GM18867 (cell line): ENCODE measurements at regions not wholly inside any gene's neighbourhood (a gene's known extent, or its start where the extent isn't known, plus 50 kb on each side); places are given as distances from the start of the nearest gene placed in this dataset.

Experiments
- ATAC-seq: cut with Tn5 transposase; IDR thresholded peaks from one replicate; pipeline ENCODE4 v1.9.1; 2021; ENCODE audit warnings: mild to moderate bottlenecking, moderate library complexity; ENCODE audit not compliant: unreplicated experiment

DNA sequence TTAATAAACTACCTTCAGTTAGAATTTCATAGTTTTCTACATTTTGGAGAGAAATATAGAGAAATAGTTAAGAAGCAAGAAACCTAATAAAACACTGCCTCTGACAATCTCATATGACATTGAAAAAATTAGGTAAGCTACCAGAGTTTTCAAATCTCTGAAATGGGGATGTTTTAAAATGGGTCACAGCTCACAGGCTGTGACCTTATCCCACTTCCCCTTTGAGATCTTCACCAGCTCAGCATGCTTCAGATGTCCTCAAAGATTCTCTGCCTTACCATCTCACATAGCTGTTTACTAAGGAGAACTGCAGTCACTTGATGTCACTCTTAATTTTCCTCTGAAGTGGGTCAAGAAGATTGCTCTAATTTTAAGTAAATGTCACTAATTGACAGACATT lies 717.8 kb downstream of the JRKL start:
- peak; percentile 40 for ATAC-seq

GRCh38 chr11:97109078-97109477 lies 719.3 kb downstream of the JRKL start:
- ATAC-seq = no peak

DNA sequence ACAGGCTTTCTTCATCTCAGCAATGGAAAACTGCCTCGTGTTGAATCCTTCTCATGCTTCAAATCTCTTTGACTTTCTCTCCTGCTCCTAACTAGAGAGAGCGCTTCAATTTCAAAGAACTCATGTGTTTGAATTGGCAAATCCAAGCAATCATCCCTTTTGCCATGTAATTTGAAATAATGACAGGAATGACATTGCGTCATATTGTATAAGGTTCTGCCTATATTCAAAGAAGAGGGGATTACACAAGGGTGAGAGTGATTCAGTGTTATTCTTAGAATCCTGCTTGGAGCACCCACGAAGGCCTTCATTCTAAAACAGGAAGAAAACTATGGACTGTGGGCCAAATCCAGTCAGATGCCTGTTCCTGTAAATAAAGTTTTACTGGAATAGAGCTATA lies 720.6 kb downstream of the JRKL start:
- no peak for ATAC-seq

DNA sequence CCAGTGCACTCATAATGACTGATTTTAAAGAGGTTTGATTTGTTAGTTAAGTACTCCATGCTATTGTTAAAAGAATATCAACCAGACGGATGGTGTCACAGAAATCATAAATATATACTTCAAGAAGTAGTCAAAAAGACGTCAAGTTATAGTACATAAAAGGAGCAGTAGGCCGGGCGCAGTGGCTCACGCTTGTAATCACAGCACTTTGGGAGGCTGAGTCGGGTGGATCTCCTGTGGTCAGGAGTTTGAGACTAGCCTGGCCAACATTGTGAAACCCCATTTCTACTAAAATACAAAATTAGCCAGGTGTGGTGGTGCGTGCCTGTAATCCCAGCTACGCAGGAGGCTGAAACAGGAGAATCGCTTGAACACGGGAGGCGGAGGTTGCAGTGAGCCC lies 721.7 kb downstream of the JRKL start:
- no peak for ATAC-seq

DNA sequence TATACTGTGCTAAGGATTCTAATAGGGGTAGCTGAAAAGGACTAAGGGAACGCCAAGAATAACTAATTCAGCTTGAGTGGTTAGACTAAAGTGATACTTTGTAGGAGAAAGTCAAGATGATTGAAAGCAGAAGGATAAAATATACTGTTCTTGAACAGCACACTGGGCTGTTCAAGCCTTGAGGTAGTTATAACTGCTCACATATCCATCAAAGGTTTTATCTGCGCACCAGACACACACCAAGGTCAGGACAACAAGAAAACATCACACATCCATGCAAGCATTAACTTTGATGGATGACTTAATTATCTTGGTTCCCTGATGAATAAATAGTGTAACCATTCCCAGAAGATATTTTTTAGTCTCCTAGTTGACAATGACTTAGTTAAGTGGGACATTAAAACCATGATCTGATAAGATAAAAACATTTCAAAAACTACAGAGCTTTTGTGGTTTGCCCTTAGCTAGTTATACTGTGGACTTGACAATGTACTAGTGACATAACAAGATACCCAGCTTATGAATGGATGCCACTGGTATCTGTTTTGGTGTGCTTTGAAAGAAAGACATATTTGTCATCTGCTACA lies 728.9 kb downstream of the JRKL start:
- ATAC-seq = no peak

DNA sequence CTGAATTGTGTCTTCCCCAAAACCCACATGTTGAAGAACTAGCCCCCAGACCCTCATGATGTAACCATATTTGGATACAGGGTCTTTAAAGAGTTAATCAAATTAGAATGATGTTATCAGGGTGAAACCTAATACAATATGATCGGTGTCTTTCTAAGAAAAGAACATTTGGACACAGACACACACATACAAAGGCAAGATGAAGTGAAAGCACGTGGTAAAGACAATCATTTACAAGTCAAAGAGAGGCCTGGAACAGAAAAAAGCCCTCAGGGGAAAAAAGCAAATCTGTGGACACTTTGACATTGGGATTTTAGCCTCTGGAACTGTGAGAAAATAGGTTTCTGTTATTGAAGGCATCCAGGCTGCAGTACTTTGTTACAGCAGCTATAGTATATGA lies 733.4 kb downstream of the JRKL start:
- ATAC-seq = no peak

DNA sequence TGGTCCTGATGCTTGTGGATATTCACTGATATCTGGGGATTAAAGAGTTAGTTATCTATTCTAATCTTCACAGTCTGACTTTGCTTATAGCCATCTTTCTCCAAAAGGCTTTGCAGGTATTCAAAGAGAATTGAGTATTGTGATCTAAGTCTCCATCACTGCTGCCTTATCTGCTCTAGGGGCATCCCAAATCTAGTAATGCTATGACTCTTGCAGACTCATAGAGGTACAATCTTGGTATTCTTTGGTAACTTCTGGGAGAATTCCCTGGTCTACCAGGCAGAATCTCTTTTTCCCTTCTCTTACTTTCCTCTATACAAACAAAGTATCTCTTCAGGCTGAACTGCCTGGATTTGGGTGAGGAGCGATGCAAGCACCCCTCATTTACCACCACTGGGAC lies 746.3 kb downstream of the JRKL start:
- no peak for ATAC-seq

GRCh38 chr11:97140885-97141494 lies 751.2 kb downstream of the JRKL start:
- ATAC-seq = peak; percentile 71

- no peak for ATAC-seq
Observed at GRCh38 chr11:97143463-97143862, 753.6 kb downstream of the JRKL start.

DNA sequence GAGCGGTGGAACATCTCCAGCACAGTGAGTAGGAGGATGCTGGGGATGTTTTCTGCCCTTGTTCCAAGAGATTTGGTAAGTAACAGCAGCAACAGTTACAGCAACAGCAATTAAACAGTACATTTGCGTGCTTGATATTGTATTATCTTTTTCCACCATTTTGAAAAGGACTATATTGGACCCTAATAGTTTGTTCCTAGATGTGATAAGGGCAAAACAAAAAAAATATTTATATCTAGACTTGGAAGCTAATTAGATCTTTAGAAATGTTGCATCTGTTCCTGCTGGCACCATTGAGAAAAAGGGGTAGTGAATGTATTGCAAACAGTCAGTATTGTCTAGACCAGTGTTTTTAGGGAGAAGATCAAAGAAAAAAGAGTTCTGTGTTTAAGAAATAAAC lies 759.9 kb downstream of the JRKL start:
- ATAC-seq = no peak

DNA sequence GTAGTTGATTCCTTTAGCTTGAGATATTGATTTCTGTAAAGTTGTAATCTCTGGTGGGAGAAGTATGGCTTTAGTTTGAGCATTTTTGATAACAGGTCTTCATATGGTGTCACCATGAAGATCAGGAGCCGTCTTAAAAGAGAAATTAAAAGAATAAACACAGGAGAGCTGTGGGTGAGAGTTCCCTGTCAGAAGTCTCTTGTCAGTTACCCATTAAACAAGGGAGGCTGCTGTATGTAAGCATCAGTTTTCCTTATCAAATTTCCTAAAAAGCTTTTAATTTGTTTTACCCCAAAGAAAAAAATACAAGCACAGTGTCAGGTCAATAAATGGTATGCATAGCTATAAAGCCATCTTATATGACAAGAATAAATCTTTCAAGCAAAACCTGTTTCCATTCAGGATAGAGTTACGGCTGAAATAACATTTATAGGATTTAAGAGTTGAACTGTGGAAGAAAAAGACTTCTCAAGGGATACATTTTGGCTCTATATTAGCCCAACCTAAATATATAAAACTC lies 767.5 kb downstream of the JRKL start:
- no peak for ATAC-seq

GRCh38 chr11:97158243-97158642 lies 768.4 kb downstream of the JRKL start:
- no peak for ATAC-seq

GRCh38 chr11:97163631-97164191 lies 773.9 kb downstream of the JRKL start:
- ATAC-seq = no peak

DNA sequence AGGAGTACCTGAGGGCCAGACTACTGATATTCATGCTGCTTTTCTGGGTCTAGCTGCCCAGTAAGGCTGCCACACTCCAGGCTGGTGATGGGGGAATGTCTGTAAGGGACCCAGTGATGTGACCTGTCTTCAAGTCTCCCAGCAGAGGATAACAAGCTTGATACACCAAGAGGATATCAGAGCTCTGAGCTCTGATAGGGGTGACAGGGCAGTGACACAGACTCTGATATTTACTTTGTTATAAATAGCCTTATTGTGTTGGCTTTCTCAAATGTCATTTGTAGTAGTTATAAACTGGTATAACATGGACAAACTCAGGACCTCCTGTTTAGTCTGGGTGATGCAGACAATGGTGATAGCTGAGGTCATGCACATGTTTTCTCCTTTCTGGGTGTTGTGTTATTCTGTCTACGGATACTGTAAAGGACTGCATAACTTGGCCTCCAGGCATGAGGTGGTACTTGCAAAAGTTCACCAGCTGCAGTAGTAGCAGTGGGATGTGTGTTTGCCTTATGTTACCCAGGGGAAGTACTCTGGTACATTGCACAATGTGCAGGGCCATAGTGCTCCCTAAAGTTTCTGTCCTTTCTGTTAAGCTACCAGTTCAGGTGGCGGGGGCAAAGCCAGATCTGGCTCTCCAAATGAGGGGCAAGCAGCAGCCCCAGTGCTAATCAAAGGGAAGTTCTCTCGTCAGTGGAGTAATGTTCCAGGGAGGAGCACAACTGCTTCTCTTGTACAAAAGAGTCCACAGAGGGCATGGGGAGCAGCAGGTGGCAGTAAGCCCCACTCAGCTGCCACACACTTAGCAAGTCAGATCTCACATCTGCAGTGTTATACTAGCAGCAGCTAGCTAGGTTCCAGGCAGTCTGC lies 812.2 kb downstream of the JRKL start:
- ATAC-seq = no peak

DNA sequence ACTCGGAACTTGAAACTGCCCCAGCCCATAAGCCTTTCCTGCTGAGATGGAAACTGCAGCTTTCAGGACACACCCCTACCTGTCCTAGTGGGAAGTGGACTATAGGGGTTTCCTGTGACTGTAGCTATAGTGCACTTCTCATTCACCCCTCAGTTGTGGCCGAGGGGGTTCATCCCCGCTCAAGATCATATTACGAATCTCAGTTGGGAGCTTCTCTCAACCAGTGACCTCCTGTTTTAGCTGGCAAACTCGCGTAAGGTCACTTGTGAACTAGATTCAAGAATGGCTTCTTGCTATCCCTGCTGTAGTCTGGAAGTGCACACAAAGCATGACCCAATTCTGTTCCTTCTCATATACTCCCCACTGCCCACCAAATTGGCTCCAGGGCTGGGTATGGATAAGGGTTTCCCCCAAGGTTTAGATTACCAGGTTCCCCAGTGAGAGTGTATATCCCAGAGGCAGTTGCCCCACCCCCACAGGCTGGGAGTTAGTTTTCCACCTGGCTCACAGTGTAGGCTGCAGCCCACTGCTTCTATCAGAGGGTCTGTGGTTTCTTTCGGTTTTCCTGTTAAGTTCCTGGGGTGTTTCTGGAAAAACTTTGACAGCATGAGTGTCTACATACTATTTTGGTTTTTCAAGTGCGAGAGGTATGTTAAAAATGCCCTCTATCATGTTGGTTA lies 812.9 kb downstream of the JRKL start:
- no peak for ATAC-seq

DNA sequence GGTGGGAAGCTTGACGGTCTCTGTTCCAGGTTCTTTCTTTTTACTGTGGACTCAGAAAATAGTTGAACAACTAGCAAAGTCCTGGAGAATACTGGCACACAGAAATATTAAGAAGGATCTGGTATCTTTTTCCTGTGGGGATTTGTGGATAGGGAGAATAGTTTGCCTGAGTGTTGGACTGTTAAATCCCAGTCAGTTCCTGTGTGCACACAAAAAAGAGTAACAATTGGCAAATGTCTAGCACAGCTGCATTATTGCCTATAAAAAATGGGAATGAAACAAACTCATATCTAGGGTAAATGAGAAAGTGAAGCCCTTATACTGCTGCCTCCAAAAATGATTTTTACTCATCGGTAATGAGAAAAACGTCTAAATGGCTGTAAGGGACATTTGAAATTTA lies 828.2 kb downstream of the JRKL start:
- no peak for ATAC-seq

GRCh38 chr11:97223647-97224046 lies 833.8 kb downstream of the JRKL start:
- ATAC-seq = no peak

GRCh38 chr11:97224396-97224795 lies 834.6 kb downstream of the JRKL start:
- no peak for ATAC-seq

DNA sequence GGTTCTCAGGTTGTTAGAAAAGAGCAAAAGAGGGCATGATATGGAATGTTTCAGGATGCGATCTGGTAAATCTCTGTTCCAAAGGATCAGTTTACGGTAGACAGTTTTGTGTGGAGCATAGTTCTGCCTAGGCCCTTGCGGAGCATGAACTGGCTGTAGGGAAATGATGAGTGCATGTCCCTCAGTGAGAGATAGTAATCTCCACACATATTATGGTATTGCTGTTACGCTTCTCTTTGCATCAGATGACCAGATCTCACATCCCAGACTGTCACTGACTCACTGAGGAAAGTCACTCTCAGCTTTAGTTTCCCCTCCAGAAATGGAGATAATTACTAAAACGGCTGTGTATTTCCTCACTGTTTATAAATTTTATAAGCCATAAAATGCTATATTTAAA lies 836.0 kb downstream of the JRKL start:
- no peak for ATAC-seq

DNA sequence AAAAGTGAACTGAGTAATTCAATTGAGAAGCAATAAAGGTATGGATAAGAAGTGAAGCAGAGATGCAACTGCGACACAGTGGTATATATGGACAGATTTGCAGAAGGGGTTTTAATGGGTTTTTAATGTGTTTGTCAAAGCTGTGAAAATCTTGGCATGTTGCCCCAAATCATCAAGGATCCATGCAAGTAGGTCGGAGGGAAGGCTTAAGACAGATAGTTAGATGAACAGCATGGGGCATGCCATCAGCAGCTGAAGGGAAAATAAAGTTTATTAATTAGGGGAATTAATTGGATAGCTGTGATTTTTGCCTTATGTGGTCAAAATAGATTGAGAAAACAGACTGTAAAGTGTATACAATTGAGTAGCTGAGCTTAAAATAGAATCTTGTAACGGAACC lies 840.1 kb downstream of the JRKL start:
- ATAC-seq = no peak

- no peak for ATAC-seq
Observed at GRCh38 chr11:97231231-97231630, 841.4 kb downstream of the JRKL start.
